GM23248 (cell line): ENCODE measurements at regions not wholly inside any gene's neighbourhood (a gene's known extent, or its start where the extent isn't known, plus 50 kb on each side); places are given as distances from the start of the nearest gene placed in this dataset.

Source experiments
- EZH2 ChIP-seq: fragments of 200-600 bp; sonication (generic); IDR thresholded peaks from 2 replicates; pipeline ENCODE4 v1.6.1; 2018; ENCODE audit warnings: antibody characterized with exemption, mild to moderate bottlenecking; ENCODE audit not compliant: insufficient read depth, poor library complexity, severe bottlenecking
- EZH2phosphoT487 ChIP-seq: fragments of 200-600 bp; sonication (generic); IDR thresholded peaks from 2 replicates; pipeline ENCODE4 v1.6.1; 2018; ENCODE audit warnings: antibody characterized with exemption, moderate library complexity, mild to moderate bottlenecking, low read depth; ENCODE audit not compliant: insufficient read depth

GRCh38 chr2:217625557-217626169 lies 377.1 kb downstream of the TNS1 start:
- no peak for TF ChIP-seq EZH2
- no peak for TF ChIP-seq EZH2phosphoT487
